Panc1 (cell line): ENCODE measurements at regions not wholly inside any gene's neighbourhood (a gene's known extent, or its start where the extent isn't known, plus 50 kb on each side); places are given as distances from the start of the nearest gene placed in this dataset.

Source experiments
- ATAC-seq: fragments of 200-7000 bp; cut with Tn5 transposase; 2 replicates; pipeline ENCODE4 v1.9.1; 2020; ENCODE audit warnings: mild to moderate bottlenecking, moderate library complexity
- BruUV-seq: library from RNA; stranded (reverse); fragments of 400-500 nt; replicated peaks from 2 replicates; lab custom pipeline; 2021; lab: Mats Ljungman, UMichigan
- CTCF ChIA-PET: fragments of 300-600 bp; sonication (Branson Sonifier 250); formaldehyde crosslinking; loops from one replicate; lab custom pipeline; 2022; ENCODE audit warnings: antibody characterized with exemption; lab: Charles Lee
- POLR2A ChIA-PET: fragments of 300-600 bp; sonication (Branson Sonifier 250); formaldehyde crosslinking; loops from one replicate; lab custom pipeline; 2022; ENCODE audit warnings: antibody characterized with exemption; lab: Charles Lee
- DNase-seq: peaks from one replicate; pipeline ENCODE4 v3.0.0-alpha.2; 2010; ENCODE audit warnings: low read depth, low spot score
- H3K27ac ChIP-seq: 2 replicates; pipeline ENCODE4 v1.5.1; 2011; ENCODE audit warnings: mild to moderate bottlenecking, low read length, inconsistent platforms
- H3K27me3 ChIP-seq: fragments of 200-500 bp; sonication (Bioruptor generic); 2 replicates; pipeline ENCODE4 v1.6.0; 2014; ENCODE audit warnings: low read length, inconsistent platforms; ENCODE audit not compliant: control insufficient read depth, insufficient read depth
- H3K36me3 ChIP-seq: fragments of 200-500 bp; sonication (Bioruptor generic); 2 replicates; pipeline ENCODE4 v1.5.1; 2014; ENCODE audit warnings: inconsistent platforms, mild to moderate bottlenecking, low read length, moderate library complexity; ENCODE audit not compliant: control insufficient read depth, insufficient read depth
- H3K4me1 ChIP-seq: 2 replicates; pipeline ENCODE4 v1.5.1; 2011; ENCODE audit warnings: inconsistent platforms, mild to moderate bottlenecking, low read length, moderate library complexity; ENCODE audit not compliant: control insufficient read depth, insufficient read depth
- H3K4me3 ChIP-seq, 2 experiments: 2 replicates each; pipeline ENCODE4 v1.5.1; 2011 to 2012; ENCODE audit warnings: low read depth in 2 of 2, low read length in 2 of 2, mild to moderate bottlenecking in 2 of 2, inconsistent platforms in 1 of 2, moderate library complexity in 1 of 2
- H3K9me3 ChIP-seq: fragments of 200-500 bp; sonication (Bioruptor generic); 2 replicates; pipeline ENCODE4 v1.5.1; 2014; ENCODE audit warnings: low read depth, mild to moderate bottlenecking, inconsistent platforms, low read length, moderate library complexity; ENCODE audit not compliant: control insufficient read depth, insufficient read depth
- CTCF ChIP-seq: fragments of 450-650 bp; IDR thresholded peaks from 2 replicates; pipeline ENCODE4 v1.5.1; 2017; ENCODE audit warnings: mild to moderate bottlenecking
- POLR2AphosphoS5 ChIP-seq: IDR thresholded peaks from 2 replicates; pipeline ENCODE4 v1.6.1; 2012; ENCODE audit warnings: mild to moderate bottlenecking, low read depth, low read length, moderate library complexity
- REST ChIP-seq, 2 experiments: IDR thresholded peaks; 2 replicates each; pipeline ENCODE4 v1.6.1; 2011 to 2012; ENCODE audit warnings: low read depth in 2 of 2, control low read depth in 1 of 2, low read length in 1 of 2, mild to moderate bottlenecking in 1 of 2, moderate library complexity in 1 of 2; ENCODE audit not compliant: insufficient read depth in 1 of 2
- SIN3A ChIP-seq: IDR thresholded peaks from 2 replicates; pipeline ENCODE4 v1.6.1; 2012; ENCODE audit warnings: low read depth, mild to moderate bottlenecking, low read length, moderate library complexity, borderline replicate concordance; ENCODE audit not compliant: insufficient read depth
- TCF7L2 ChIP-seq: IDR thresholded peaks from 2 replicates; pipeline ENCODE4 v1.6.1; 2011; ENCODE audit warnings: mild to moderate bottlenecking, low read depth, low read length, inconsistent platforms
- in situ Hi-C: cut with HindIII; loops from 2 replicates; pipeline ENCODE4 v1.10.0; 2016; ENCODE audit warnings: low sequenced_read_pairs, low pct_unique_long_range_greater_than_20kb
- intact Hi-C: fragments of 100-400 bp; cut with micrococcal nuclease; formaldehyde crosslinking; loops from one replicate; pipeline ENCODE4 v1.10.0; 2022; ENCODE audit not compliant: unreplicated experiment

- Histone ChIP-seq H3K9me3 (no peaks in the 10 kb centered on the region), H3K4me1 (no peaks in the 10 kb centered on the region), H3K4me3 (no peak overlapping the region), H3K27ac (no peak overlapping the region), H3K27me3 (no peaks in the 10 kb centered on the region), H3K36me3 (no peaks in the 10 kb centered on the region)
- BruUV-seq, result no TSS peak
- intact Hi-C loops, result no loop called here
- TF ChIP-seq CTCF (no peak), POLR2AphosphoS5 (no peak), TCF7L2 (no peak), SIN3A (no peak), REST (IDR thresholded peaks at IDR 0.05; ENCODE audit: insufficient read depth in 1 of 2, low read depth in 2 of 2, low read length in 1 of 2) (no peak)
- ATAC-seq, result no peak
- ChIA-PET POLR2A (no interaction called here), CTCF (no interaction called here)
- in situ Hi-C loops, result no loop called here
- DNase-seq, result no peak
Measured at GRCh38 chr5:24068524-24068923, 561.1 kb downstream of the PRDM9 start.

- Histone ChIP-seq H3K27ac (no peak overlapping the region), H3K4me1 (no peaks in the 10 kb centered on the region), H3K9me3 (no peaks in the 10 kb centered on the region), H3K27me3 (no peaks in the 10 kb centered on the region), H3K36me3 (no peaks in the 10 kb centered on the region), H3K4me3 (no peak overlapping the region)
- ChIA-PET CTCF (no interaction called here), POLR2A (no interaction called here)
- ATAC-seq (no peak), DNase-seq (no peak)
- no peak for TF ChIP-seq CTCF
- no peak for TF ChIP-seq POLR2AphosphoS5
- no peak for TF ChIP-seq SIN3A
- TF ChIP-seq TCF7L2, result no peak
- no peak for TF ChIP-seq REST (IDR thresholded peaks at IDR 0.05; ENCODE audit: insufficient read depth in 1 of 2, low read depth in 2 of 2, low read length in 1 of 2)
- BruUV-seq, result no TSS peak
- in situ Hi-C loops (no loop called here), intact Hi-C loops (no loop called here)
Measured at GRCh38 chr5:24073107-24073506, 565.7 kb downstream of the PRDM9 start.
